Liver (tissue), 8 donors: ENCODE measurements at regions not wholly inside any gene's neighbourhood (a gene's known extent, or its start where the extent isn't known, plus 50 kb on each side); places are given as distances from the start of the nearest gene placed in this dataset.

Experiments
- DNase-seq: peaks from one replicate; pipeline ENCODE4 v3.0.0-alpha.2; 2017; ENCODE audit warnings: low spot score
- H3K27ac ChIP-seq, 2 donors: one replicate each; pipeline ENCODE4 v1.7.0; 2013; ENCODE audit warnings: inconsistent platforms in 2 of 2, low read length in 2 of 2, control low read depth in 1 of 2, low read depth in 1 of 2, mild to moderate bottlenecking in 1 of 2
- H3K27me3 ChIP-seq, 4 donors: one replicate each; pipeline versions ENCODE4 v1.6.1 to v1.7.0; 2013; ENCODE audit warnings: low read length in 3 of 4, inconsistent platforms in 1 of 4, mild to moderate bottlenecking in 1 of 4, moderate library complexity in 1 of 4; ENCODE audit not compliant: control insufficient read depth in 4 of 4, insufficient read depth in 4 of 4
- H3K36me3 ChIP-seq, 4 donors: one replicate each; pipeline versions ENCODE4 v1.6.1 to v1.7.0; 2013; ENCODE audit warnings: low read length in 3 of 4, mild to moderate bottlenecking in 3 of 4, low read depth in 1 of 4, moderate library complexity in 1 of 4; ENCODE audit not compliant: control insufficient read depth in 4 of 4, insufficient read depth in 3 of 4
- H3K4me1 ChIP-seq, 4 donors: one replicate each; pipeline versions ENCODE4 v1.6.1 to v1.7.0; 2013; ENCODE audit warnings: low read length in 3 of 4, mild to moderate bottlenecking in 3 of 4, moderate library complexity in 1 of 4; ENCODE audit not compliant: control insufficient read depth in 4 of 4, insufficient read depth in 4 of 4
- H3K4me3 ChIP-seq, 3 donors: one replicate each; pipeline versions ENCODE4 v1.6.1 to v1.7.0; 2013; ENCODE audit warnings: low read length in 3 of 3, control low read depth in 1 of 3, low read depth in 1 of 3, mild to moderate bottlenecking in 1 of 3
- H3K9ac ChIP-seq, 2 donors: one replicate each; pipeline ENCODE4 v1.7.0; 2013; ENCODE audit warnings: low read length in 2 of 2, mild to moderate bottlenecking in 2 of 2, moderate library complexity in 2 of 2, control low read depth in 1 of 2, low read depth in 1 of 2
- H3K9me3 ChIP-seq, 4 donors: one replicate each; pipeline versions ENCODE4 v1.6.1 to v1.7.0; 2013; ENCODE audit warnings: low read length in 3 of 4; ENCODE audit not compliant: control insufficient read depth in 4 of 4
- EGR1 ChIP-seq, 2 donors: IDR thresholded peaks; 2 replicates each; pipeline ENCODE4 v1.6.1; 2016 to 2018; ENCODE audit warnings: antibody characterized with exemption in 2 of 2, low read depth in 2 of 2
- FOXA1 ChIP-seq: IDR thresholded peaks from 2 replicates; pipeline ENCODE4 v1.6.1; 2016; ENCODE audit warnings: antibody characterized with exemption
- FOXA2 ChIP-seq: IDR thresholded peaks from 2 replicates; pipeline ENCODE4 v1.6.1; 2016; ENCODE audit warnings: antibody characterized with exemption
- GABPA ChIP-seq, 2 donors: IDR thresholded peaks in 1 of 2; conservative IDR thresholded peaks in 1 of 2; 2 replicates each; pipeline ENCODE4 v1.6.1; 2016; ENCODE audit warnings: antibody characterized with exemption in 2 of 2, mild to moderate bottlenecking in 1 of 2, moderate library complexity in 1 of 2
- HNF4A ChIP-seq, 2 donors: conservative IDR thresholded peaks; 2 replicates each; pipeline ENCODE4 v1.6.1; 2016; ENCODE audit warnings: antibody characterized with exemption in 2 of 2, mild to moderate bottlenecking in 2 of 2
- HNF4G ChIP-seq: IDR thresholded peaks from 2 replicates; pipeline ENCODE4 v1.6.1; 2016; ENCODE audit warnings: antibody characterized with exemption
- JUND ChIP-seq, 2 donors: IDR thresholded peaks; 2 replicates each; pipeline ENCODE4 v1.6.1; 2016; ENCODE audit warnings: antibody characterized with exemption in 2 of 2
- NR2F2 ChIP-seq: IDR thresholded peaks from 2 replicates; pipeline ENCODE4 v1.6.1; 2016; ENCODE audit warnings: antibody characterized with exemption
- RAD21 ChIP-seq, 2 donors: IDR thresholded peaks; 2 replicates each; pipeline ENCODE4 v1.6.1; 2016; ENCODE audit warnings: antibody characterized with exemption in 2 of 2, mild to moderate bottlenecking in 2 of 2
- RXRA ChIP-seq, 2 donors: IDR thresholded peaks; 2 replicates each; pipeline ENCODE4 v1.6.1; 2017 to 2018; ENCODE audit warnings: antibody characterized with exemption in 2 of 2, mild to moderate bottlenecking in 1 of 2
- SP1 ChIP-seq: IDR thresholded peaks from 2 replicates; pipeline ENCODE4 v1.6.1; 2018; ENCODE audit warnings: antibody characterized with exemption, mild to moderate bottlenecking
- TAF1 ChIP-seq: conservative IDR thresholded peaks from 2 replicates; pipeline ENCODE4 v1.6.1; 2016; ENCODE audit warnings: antibody characterized with exemption, mild to moderate bottlenecking
- YY1 ChIP-seq: IDR thresholded peaks from 2 replicates; pipeline ENCODE4 v1.6.1; 2016; ENCODE audit warnings: antibody characterized with exemption, mild to moderate bottlenecking
- WGBS: extraction: QIAGEN DNeasy Blood & Tissue Kit; methylation state at CpG from one replicate; pipeline ENCODE4 v1.1.7; 2013; 5-methylcytosine and 5-hydroxymethylcytosine counted together
- TF ChIP-seq, protein P1 (sequence below): IDR thresholded peaks from 2 replicates; pipeline ENCODE4 v1.6.1; 2016; ENCODE audit warnings: antibody characterized with exemption
- TF ChIP-seq, protein P2 (sequence below): IDR thresholded peaks from 2 replicates; pipeline ENCODE4 v1.6.1; 2016; ENCODE audit warnings: antibody characterized with exemption, mild to moderate bottlenecking
- TF ChIP-seq, protein P3 (sequence below): IDR thresholded peaks from 2 replicates; pipeline ENCODE4 v1.6.1; 2016; ENCODE audit warnings: antibody characterized with exemption
- TF ChIP-seq, protein P4 (sequence below): IDR thresholded peaks from 2 replicates; pipeline ENCODE4 v1.6.1; 2016; ENCODE audit warnings: antibody characterized with exemption
- TF ChIP-seq, protein P5 (sequence below): fragments of 150-350 bp; IDR thresholded peaks from 2 replicates; pipeline ENCODE4 v1.5.1; 2017; ENCODE audit warnings: improper control_type of control experiment, low read depth, low read length; ENCODE audit not compliant: missing input control
- donor health status: healthy.
- donor health status: healthy.
- donor health status: healthy.
- donor health status: healthy.
- donor health status: healthy.

DNA sequence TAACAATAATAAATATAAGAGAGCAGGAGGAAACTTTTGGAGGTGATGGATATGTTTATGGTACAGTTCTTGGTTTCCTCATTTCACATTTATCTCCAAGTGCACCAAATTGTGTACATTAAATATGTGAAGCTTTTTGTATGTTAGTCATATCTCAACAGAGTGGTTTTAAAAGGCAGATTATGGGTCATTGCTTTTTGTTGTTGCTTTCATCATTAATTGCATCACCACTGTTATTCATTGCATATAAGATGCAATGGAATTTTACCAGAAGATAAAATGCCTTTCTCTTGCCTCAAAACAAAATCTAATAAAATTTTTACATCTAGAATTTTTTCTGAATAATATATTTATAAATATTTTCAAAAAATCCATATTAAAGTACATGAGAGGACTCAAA, 1198.9 kb upstream of the GBE1 start:
- no peaks in the 10 kb centered on the region for H3K27me3 ChIP-seq
- H3K9me3 ChIP-seq, result no peaks in the 10 kb centered on the region
- no peak overlapping the region for H3K4me3 ChIP-seq
- no peak for DNase-seq
- no peak overlapping the region for H3K9ac ChIP-seq
- H3K36me3 ChIP-seq, result no peaks in the 10 kb centered on the region
- TF ChIP-seq NR2F2 (no peak), FOXA1 (no peak), HNF4G (no peak), YY1 (no peak), JUND (IDR thresholded peaks at IDR 0.05) (no peak), GABPA (IDR thresholded peaks at IDR 0.05 in 1 of 2, conservative IDR thresholded peaks at IDR 0.05 in 1 of 2) (no peak), FOXA2 (no peak), EGR1 (IDR thresholded peaks at IDR 0.05; ENCODE audit: low read depth in 2 of 2) (no peak), TAF1 (no peak), RXRA (IDR thresholded peaks at IDR 0.05) (no peak), HNF4A (conservative IDR thresholded peaks at IDR 0.05) (no peak), RAD21 (IDR thresholded peaks at IDR 0.05) (no peak), SP1 (no peak)
- TF ChIP-seq, protein P1, sequence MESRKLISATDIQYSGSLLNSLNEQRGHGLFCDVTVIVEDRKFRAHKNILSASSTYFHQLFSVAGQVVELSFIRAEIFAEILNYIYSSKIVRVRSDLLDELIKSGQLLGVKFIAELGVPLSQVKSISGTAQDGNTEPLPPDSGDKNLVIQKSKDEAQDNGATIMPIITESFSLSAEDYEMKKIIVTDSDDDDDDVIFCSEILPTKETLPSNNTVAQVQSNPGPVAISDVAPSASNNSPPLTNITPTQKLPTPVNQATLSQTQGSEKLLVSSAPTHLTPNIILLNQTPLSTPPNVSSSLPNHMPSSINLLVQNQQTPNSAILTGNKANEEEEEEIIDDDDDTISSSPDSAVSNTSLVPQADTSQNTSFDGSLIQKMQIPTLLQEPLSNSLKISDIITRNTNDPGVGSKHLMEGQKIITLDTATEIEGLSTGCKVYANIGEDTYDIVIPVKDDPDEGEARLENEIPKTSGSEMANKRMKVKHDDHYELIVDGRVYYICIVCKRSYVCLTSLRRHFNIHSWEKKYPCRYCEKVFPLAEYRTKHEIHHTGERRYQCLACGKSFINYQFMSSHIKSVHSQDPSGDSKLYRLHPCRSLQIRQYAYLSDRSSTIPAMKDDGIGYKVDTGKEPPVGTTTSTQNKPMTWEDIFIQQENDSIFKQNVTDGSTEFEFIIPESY, result no peak
- TF ChIP-seq, protein P2, sequence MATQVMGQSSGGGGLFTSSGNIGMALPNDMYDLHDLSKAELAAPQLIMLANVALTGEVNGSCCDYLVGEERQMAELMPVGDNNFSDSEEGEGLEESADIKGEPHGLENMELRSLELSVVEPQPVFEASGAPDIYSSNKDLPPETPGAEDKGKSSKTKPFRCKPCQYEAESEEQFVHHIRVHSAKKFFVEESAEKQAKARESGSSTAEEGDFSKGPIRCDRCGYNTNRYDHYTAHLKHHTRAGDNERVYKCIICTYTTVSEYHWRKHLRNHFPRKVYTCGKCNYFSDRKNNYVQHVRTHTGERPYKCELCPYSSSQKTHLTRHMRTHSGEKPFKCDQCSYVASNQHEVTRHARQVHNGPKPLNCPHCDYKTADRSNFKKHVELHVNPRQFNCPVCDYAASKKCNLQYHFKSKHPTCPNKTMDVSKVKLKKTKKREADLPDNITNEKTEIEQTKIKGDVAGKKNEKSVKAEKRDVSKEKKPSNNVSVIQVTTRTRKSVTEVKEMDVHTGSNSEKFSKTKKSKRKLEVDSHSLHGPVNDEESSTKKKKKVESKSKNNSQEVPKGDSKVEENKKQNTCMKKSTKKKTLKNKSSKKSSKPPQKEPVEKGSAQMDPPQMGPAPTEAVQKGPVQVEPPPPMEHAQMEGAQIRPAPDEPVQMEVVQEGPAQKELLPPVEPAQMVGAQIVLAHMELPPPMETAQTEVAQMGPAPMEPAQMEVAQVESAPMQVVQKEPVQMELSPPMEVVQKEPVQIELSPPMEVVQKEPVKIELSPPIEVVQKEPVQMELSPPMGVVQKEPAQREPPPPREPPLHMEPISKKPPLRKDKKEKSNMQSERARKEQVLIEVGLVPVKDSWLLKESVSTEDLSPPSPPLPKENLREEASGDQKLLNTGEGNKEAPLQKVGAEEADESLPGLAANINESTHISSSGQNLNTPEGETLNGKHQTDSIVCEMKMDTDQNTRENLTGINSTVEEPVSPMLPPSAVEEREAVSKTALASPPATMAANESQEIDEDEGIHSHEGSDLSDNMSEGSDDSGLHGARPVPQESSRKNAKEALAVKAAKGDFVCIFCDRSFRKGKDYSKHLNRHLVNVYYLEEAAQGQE, result no peak
- TF ChIP-seq, protein P3, sequence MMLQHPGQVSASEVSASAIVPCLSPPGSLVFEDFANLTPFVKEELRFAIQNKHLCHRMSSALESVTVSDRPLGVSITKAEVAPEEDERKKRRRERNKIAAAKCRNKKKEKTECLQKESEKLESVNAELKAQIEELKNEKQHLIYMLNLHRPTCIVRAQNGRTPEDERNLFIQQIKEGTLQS, result no peak
- TF ChIP-seq, protein P4, sequence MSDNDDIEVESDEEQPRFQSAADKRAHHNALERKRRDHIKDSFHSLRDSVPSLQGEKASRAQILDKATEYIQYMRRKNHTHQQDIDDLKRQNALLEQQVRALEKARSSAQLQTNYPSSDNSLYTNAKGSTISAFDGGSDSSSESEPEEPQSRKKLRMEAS, result no peak
- TF ChIP-seq, protein P5, sequence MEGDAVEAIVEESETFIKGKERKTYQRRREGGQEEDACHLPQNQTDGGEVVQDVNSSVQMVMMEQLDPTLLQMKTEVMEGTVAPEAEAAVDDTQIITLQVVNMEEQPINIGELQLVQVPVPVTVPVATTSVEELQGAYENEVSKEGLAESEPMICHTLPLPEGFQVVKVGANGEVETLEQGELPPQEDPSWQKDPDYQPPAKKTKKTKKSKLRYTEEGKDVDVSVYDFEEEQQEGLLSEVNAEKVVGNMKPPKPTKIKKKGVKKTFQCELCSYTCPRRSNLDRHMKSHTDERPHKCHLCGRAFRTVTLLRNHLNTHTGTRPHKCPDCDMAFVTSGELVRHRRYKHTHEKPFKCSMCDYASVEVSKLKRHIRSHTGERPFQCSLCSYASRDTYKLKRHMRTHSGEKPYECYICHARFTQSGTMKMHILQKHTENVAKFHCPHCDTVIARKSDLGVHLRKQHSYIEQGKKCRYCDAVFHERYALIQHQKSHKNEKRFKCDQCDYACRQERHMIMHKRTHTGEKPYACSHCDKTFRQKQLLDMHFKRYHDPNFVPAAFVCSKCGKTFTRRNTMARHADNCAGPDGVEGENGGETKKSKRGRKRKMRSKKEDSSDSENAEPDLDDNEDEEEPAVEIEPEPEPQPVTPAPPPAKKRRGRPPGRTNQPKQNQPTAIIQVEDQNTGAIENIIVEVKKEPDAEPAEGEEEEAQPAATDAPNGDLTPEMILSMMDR, result no peak
- no peak overlapping the region for H3K27ac ChIP-seq
- H3K4me1 ChIP-seq, result no peaks in the 10 kb centered on the region

DNA sequence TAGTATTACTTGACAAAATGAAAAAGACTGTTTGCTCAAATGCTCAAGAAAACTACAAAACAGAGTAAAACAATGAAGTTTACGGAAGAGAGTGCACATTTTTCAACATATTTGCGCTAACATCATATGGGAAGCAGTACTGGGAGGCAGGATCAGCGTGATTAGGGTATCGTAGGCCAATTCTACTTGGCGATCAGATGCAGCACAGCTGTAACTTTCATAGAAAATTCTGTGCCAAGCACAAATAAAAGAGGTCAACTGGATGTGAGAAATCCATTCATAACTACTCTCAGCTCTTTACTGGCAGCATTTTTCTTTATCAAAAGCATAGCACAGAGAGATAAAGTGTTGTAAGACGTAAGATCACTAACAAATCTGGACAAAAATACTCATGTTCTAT, 1196.3 kb upstream of the GBE1 start:
- Histone ChIP-seq H3K27ac (no peak overlapping the region), H3K4me3 (no peak overlapping the region), H3K4me1 (no peaks in the 10 kb centered on the region), H3K27me3 (no peaks in the 10 kb centered on the region), H3K9me3 (peaks cover 0 to 3% (median 0%) of the 10 kb centered on the region in 4 donors), H3K9ac (no peak overlapping the region), H3K36me3 (no peaks in the 10 kb centered on the region)
- 70% methylated on average over 6 of the region's 6 CpGs for WGBS
- DNase-seq, result no peak
- TF ChIP-seq JUND (IDR thresholded peaks at IDR 0.05), result no peak
- TF ChIP-seq NR2F2, result no peak
- no peak for TF ChIP-seq SP1
- TF ChIP-seq RXRA (IDR thresholded peaks at IDR 0.05), result no peak
- no peak for TF ChIP-seq TAF1
